SK-N-SH treated with all-trans-retinoic acid at 6 μM for 48 hours (cell line): ENCODE measurements at regions not wholly inside any gene's neighbourhood (a gene's known extent, or its start where the extent isn't known, plus 50 kb on each side); places are given as distances from the start of the nearest gene placed in this dataset.

Source experiments
- CREB5 ChIP-seq: fragments of 250-450 bp; sonication (Bioruptor Pico); IDR thresholded peaks from 2 replicates; pipeline ENCODE4 v1.5.1; 2020; ENCODE audit warnings: low read depth, mild to moderate bottlenecking, moderate library complexity
- ESRRG ChIP-seq: fragments of 250-450 bp; sonication (Bioruptor Pico); IDR thresholded peaks from 2 replicates; pipeline ENCODE4 v1.6.1; 2021; ENCODE audit warnings: mild to moderate bottlenecking
- GLIS3 ChIP-seq: fragments of 250-450 bp; sonication (Bioruptor Pico); IDR thresholded peaks from 2 replicates; pipeline ENCODE4 v1.5.0; 2020; ENCODE audit warnings: mild to moderate bottlenecking, moderate library complexity
- OSR1 ChIP-seq: fragments of 250-450 bp; sonication (Bioruptor Pico); IDR thresholded peaks from 2 replicates; pipeline ENCODE4 v1.8.0; 2022; ENCODE audit warnings: moderate library complexity, mild to moderate bottlenecking, inconsistent platforms
- PATZ1 ChIP-seq: fragments of 250-450 bp; sonication (Bioruptor Pico); IDR thresholded peaks from 2 replicates; pipeline ENCODE4 v1.8.0; 2020; ENCODE audit warnings: mild to moderate bottlenecking, moderate library complexity, borderline replicate concordance
- POU6F1 ChIP-seq: fragments of 250-450 bp; sonication (Bioruptor Pico); IDR thresholded peaks from 2 replicates; pipeline ENCODE4 v1.8.0; 2021; ENCODE audit warnings: low read depth, mild to moderate bottlenecking, moderate library complexity, borderline replicate concordance
- PPARA ChIP-seq: fragments of 250-450 bp; sonication (Bioruptor Pico); IDR thresholded peaks from 2 replicates; pipeline ENCODE4 v1.5.0; 2020; ENCODE audit warnings: mild to moderate bottlenecking, borderline replicate concordance

GRCh38 chr5:39761199-39761950 lies 336.6 kb upstream of the DAB2 start:
- no peak for TF ChIP-seq GLIS3
- TF ChIP-seq PPARA (CRISPR knock-in tag), result no peak
- no peak for TF ChIP-seq PATZ1 (CRISPR knock-in tag)
- no peak for TF ChIP-seq OSR1 (CRISPR knock-in tag)
- no peak for TF ChIP-seq ESRRG (CRISPR knock-in tag)
- no peak for TF ChIP-seq POU6F1 (CRISPR knock-in tag)
- no peak for TF ChIP-seq CREB5 (CRISPR knock-in tag)
